ENCODE measurements at regions not wholly inside any gene's neighbourhood (a gene's known extent, or its start where the extent isn't known, plus 50 kb on each side); places are given as distances from the start of the nearest gene placed in this dataset.

DNA sequence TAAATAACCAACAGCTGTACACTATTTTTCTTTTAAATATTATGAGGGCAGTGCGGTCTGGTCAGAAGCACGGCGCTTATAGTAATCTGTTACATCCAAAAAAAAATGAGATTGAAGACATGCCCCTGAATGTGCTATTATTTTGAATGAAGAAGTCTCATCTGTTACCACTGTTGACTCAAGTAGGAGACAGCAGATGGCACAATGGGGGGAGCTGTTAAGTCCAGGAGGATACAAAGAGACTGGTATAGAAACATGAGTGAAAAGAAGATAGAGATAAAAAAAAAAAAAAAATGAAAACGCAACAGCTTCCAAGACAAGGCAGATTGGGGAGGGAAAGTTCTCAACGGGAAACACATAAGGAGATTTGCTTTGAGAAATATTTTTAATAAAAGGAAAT lies 425.5 kb upstream of the PKDCC start:
- no peak for DNase-seq
- Mint-ChIP-seq H3K27me3 (ENCODE audit: insufficient read depth) (peaks cover 2% of the 10 kb centered on the region; the same call in 1 of the 2 replicates), H3K27ac (no peak overlapping the region), H3K4me1 (ENCODE audit: low read depth) (no peaks in the 10 kb centered on the region), H3K4me3 (no peak overlapping the region), H3K36me3 (ENCODE audit: low read depth) (peaks cover 3% of the 10 kb centered on the region; the same call in 1 of the 2 replicates), H3K9me3 (peaks cover 11% of the 10 kb centered on the region)
- TF ChIP-seq, protein P1, sequence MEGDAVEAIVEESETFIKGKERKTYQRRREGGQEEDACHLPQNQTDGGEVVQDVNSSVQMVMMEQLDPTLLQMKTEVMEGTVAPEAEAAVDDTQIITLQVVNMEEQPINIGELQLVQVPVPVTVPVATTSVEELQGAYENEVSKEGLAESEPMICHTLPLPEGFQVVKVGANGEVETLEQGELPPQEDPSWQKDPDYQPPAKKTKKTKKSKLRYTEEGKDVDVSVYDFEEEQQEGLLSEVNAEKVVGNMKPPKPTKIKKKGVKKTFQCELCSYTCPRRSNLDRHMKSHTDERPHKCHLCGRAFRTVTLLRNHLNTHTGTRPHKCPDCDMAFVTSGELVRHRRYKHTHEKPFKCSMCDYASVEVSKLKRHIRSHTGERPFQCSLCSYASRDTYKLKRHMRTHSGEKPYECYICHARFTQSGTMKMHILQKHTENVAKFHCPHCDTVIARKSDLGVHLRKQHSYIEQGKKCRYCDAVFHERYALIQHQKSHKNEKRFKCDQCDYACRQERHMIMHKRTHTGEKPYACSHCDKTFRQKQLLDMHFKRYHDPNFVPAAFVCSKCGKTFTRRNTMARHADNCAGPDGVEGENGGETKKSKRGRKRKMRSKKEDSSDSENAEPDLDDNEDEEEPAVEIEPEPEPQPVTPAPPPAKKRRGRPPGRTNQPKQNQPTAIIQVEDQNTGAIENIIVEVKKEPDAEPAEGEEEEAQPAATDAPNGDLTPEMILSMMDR (IDR thresholded peaks at IDR 0.05): no peak

- H3K4me1 Mint-ChIP-seq (ENCODE audit: low read depth): no peaks in the 10 kb centered on the region
- no peak overlapping the region for H3K4me3 Mint-ChIP-seq
- peaks cover 7% of the 10 kb centered on the region for H3K9me3 Mint-ChIP-seq
- H3K36me3 Mint-ChIP-seq (ENCODE audit: low read depth): peaks cover 3% of the 10 kb centered on the region; the same call in 1 of the 2 replicates
- DNase-seq: no peak
- TF ChIP-seq, protein P1 (IDR thresholded peaks at IDR 0.05): no peak
- peaks cover 2% of the 10 kb centered on the region; the same call in 1 of the 2 replicates for H3K27me3 Mint-ChIP-seq (ENCODE audit: insufficient read depth)
- no peak overlapping the region for H3K27ac Mint-ChIP-seq
Measured at GRCh38 chr2:41626936-41627335, 420.9 kb upstream of the PKDCC start.

DNA sequence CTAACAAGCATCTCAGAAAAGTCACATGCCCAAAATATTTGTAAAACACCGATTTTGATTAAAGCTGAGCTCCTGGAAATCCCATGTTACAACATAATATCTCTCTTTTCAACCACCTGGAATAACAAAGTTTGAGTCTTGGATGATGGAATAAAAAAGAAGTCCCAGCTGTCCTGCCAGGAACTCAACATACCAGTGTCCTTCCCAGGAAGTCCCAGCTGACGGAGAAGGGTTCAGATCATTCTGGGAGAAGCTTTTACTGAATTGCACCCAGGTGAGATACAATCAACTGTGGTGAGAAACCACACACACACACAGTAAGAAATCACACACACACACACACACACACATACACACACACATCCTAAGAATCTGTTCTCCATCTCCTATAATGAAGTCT lies 413.1 kb upstream of the PKDCC start:
- Mint-ChIP-seq H3K9me3 (peaks cover 29% of the 10 kb centered on the region), H3K27me3 (ENCODE audit: insufficient read depth) (peaks cover 2% of the 10 kb centered on the region; the same call in 1 of the 2 replicates), H3K27ac (no peak overlapping the region), H3K4me1 (ENCODE audit: low read depth) (no peaks in the 10 kb centered on the region), H3K36me3 (ENCODE audit: low read depth) (peaks cover 6% of the 10 kb centered on the region; the same call in 1 of the 2 replicates), H3K4me3 (no peak overlapping the region)
- TF ChIP-seq, protein P1 (IDR thresholded peaks at IDR 0.05): no peak
- DNase-seq: no peak

- Mint-ChIP-seq H3K27ac (no peak overlapping the region), H3K27me3 (ENCODE audit: insufficient read depth) (no peaks in the 10 kb centered on the region), H3K9me3 (peaks cover 2% of the 10 kb centered on the region; the same call in 1 of the 2 replicates), H3K4me1 (ENCODE audit: low read depth) (no peaks in the 10 kb centered on the region), H3K36me3 (ENCODE audit: low read depth) (no peaks in the 10 kb centered on the region), H3K4me3 (no peak overlapping the region)
- TF ChIP-seq, protein P1 (IDR thresholded peaks at IDR 0.05): no peak
- DNase-seq: no peak
Measured at GRCh38 chr2:41644936-41645335, 402.9 kb upstream of the PKDCC start.

DNA sequence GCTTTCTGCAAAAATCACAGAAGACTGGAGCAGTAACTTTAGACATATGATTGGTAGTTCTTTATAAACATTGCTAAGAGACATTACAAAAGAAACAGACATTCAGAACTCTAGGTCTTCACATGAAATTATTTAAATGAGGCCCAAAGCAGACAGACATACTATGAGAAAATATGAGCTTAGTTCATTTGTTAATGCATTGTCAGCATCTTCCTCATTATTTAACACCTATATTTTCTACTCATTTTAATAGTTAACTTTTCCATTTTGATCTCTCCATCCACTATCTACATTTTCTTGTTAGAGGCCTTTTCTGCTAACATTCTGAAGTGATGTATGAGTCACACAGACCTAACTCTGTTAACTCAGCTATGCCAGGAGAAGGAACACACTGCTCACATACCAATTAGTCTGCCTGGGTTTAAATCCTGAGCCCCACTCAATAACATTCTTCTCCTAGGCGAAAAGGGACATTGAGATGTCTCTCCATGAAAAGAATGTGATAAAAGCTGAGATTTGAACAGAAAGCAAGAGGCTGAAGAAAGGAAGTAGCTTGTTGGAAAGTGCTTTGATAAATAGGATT lies 400.3 kb upstream of the PKDCC start:
- no peak overlapping the region for H3K27ac Mint-ChIP-seq
- no peak for DNase-seq
- no peaks in the 10 kb centered on the region for H3K36me3 Mint-ChIP-seq (ENCODE audit: low read depth)
- TF ChIP-seq, protein P1 (IDR thresholded peaks at IDR 0.05): no peak
- H3K9me3 Mint-ChIP-seq: peaks cover 12% of the 10 kb centered on the region; the same call in 1 of the 2 replicates
- H3K27me3 Mint-ChIP-seq (ENCODE audit: insufficient read depth): no peaks in the 10 kb centered on the region
- no peaks in the 10 kb centered on the region for H3K4me1 Mint-ChIP-seq (ENCODE audit: low read depth)
- no peak overlapping the region for H3K4me3 Mint-ChIP-seq

Data from HFFc6 (cell line).